H1 (cell line): ENCODE measurements at regions not wholly inside any gene's neighbourhood (a gene's known extent, or its start where the extent isn't known, plus 50 kb on each side); places are given as distances from the start of the nearest gene placed in this dataset.

Source experiments
- KDM4A ChIP-seq: IDR thresholded peaks from one replicate; pipeline ENCODE4 v1.7.1; 2012; ENCODE audit warnings: low read depth, mild to moderate bottlenecking, moderate library complexity, low read length, inconsistent platforms; ENCODE audit not compliant: severe bottlenecking
- PHF8 ChIP-seq: fragments of 200-600 bp; sonication (generic); conservative IDR thresholded peaks from 2 replicates; pipeline ENCODE4 v1.7.1; 2012; ENCODE audit warnings: low read depth, mild to moderate bottlenecking, inconsistent platforms, low read length, moderate library complexity
- TAF1 ChIP-seq: IDR thresholded peaks from 2 replicates; pipeline ENCODE4 v1.6.1; 2011; ENCODE audit warnings: mild to moderate bottlenecking, low read depth, low read length
- TBP ChIP-seq: IDR thresholded peaks from 2 replicates; pipeline ENCODE4 v1.6.1; 2011; ENCODE audit warnings: low read depth, low read length, improper control_type of control experiment

DNA sequence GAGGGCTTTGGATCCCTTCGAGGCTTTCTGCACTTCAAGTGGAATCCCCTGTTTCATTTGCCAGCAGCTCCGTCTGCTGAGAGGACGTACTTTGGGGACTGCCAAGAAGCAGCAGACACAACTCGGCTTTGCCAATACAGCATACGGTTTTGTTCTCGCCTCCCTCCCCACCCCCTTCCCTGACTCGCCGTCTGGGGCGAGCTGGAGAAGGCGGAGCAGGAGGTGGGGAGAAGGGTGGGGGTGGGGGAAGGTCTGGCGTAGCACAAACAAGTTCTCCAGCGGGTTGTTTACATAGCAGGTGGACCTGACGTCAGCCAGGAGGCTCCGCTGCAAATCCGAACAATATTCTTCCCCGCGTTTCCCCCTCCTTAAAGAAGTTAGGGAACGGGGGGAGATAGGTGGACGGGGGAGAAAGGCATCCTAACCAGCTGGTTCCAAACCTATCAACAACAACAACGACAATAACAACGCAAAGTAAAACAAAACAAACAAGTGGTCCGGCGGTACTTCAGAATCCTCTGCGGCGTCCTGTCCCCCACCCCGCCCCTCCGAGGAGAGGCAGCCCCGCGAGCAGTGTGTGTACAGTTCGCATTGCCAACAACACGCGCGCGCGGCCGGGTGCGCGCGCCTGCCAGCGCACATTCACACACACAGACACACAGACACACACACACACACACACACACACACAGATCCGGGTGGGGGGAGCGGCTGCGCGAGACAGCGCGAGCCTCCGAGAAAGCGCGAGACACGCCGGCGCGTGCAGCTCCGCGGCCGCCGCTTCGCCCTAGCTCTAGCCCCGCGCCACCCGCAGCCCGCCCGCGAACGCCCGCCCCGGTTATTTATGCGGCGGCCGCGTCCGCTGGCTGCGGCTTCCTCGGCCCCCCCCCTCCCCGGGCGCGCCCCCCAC, 167.0 kb upstream of the PPP1R3A start (continued):
- peak; percentile 39 for TF ChIP-seq TBP
- TF ChIP-seq PHF8: 0 out of 2 replicates have a peak, but pooled peaks have one; percentile 20
- TF ChIP-seq KDM4A: peak; percentile 36
- TF ChIP-seq TAF1: peak; percentile 41
